ENCODE measurements at regions not wholly inside any gene's neighbourhood (a gene's known extent, or its start where the extent isn't known, plus 50 kb on each side); places are given as distances from the start of the nearest gene placed in this dataset.
A peak's percentile ranks its signal among the peaks of the same experiment; 100 is the strongest.

- TF ChIP-seq, protein P1, sequence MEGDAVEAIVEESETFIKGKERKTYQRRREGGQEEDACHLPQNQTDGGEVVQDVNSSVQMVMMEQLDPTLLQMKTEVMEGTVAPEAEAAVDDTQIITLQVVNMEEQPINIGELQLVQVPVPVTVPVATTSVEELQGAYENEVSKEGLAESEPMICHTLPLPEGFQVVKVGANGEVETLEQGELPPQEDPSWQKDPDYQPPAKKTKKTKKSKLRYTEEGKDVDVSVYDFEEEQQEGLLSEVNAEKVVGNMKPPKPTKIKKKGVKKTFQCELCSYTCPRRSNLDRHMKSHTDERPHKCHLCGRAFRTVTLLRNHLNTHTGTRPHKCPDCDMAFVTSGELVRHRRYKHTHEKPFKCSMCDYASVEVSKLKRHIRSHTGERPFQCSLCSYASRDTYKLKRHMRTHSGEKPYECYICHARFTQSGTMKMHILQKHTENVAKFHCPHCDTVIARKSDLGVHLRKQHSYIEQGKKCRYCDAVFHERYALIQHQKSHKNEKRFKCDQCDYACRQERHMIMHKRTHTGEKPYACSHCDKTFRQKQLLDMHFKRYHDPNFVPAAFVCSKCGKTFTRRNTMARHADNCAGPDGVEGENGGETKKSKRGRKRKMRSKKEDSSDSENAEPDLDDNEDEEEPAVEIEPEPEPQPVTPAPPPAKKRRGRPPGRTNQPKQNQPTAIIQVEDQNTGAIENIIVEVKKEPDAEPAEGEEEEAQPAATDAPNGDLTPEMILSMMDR (conservative IDR thresholded peaks at IDR 0.05; ENCODE audit: low read depth, low read length), result no peak
- TF ChIP-seq EZH2 (IDR thresholded peaks at IDR 0.05; ENCODE audit: borderline replicate concordance, low read depth, low read length, poor library complexity, severe bottlenecking), result no peak
- no TSS peak for BruUV-seq (replicated peaks)
- CTCF ChIA-PET, result no interaction called here
- Histone ChIP-seq H3K4me3 (ENCODE audit: low read depth, low read length, poor library complexity, severe bottlenecking) (no peak overlapping the region), H3K36me3 (ENCODE audit: insufficient read depth, low read length, poor library complexity, severe bottlenecking) (no peaks in the 10 kb centered on the region), H3K4me1 (ENCODE audit: insufficient read depth, low read length, poor library complexity, severe bottlenecking) (peaks cover 15% of the 10 kb centered on the region), H3K27me3 (replicated peaks; ENCODE audit: insufficient read depth, low read depth, low read length, poor library complexity) (no peaks in the 10 kb centered on the region), H3K9me3 (ENCODE audit: low read depth, low read length, poor library complexity, severe bottlenecking) (no peaks in the 10 kb centered on the region), H3K27ac (ENCODE audit: low read depth, low read length, poor library complexity, severe bottlenecking) (no peak overlapping the region)
- peak; percentile 33 for DNase-seq (ENCODE audit: low spot score)
- intact Hi-C loops (cut with micrococcal nuclease; ENCODE audit: unreplicated experiment), result no loop called here
- POLR2A ChIA-PET (ENCODE audit: low non-redundant PET), result no interaction called here
These were observed 305.9 kb upstream of the ADGRL4 start for GRCh38 chr1:79312438-79312837.

DNA sequence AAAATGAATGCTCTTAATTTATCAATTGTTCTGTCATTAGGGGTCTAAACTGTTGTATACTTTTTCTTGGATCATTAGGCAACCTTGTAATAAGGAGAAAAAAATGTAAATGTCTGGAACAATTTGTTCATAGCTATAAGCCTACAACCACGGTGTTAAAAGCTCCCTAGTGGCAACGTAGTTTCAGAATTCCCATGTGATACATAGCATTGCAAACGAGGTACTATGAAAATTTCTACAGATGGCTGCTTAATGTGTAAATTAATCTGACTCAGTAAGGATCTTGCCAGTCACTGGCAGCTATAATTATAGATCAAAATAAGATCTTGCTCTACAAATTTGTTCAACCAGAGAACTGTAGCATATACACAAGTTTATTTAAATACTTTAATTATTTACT, 304.1 kb upstream of the ADGRL4 start:
- Histone ChIP-seq H3K4me1 (ENCODE audit: insufficient read depth, low read length, poor library complexity, severe bottlenecking) (peaks cover 15% of the 10 kb centered on the region), H3K27ac (ENCODE audit: low read depth, low read length, poor library complexity, severe bottlenecking) (no peak overlapping the region), H3K9me3 (ENCODE audit: low read depth, low read length, poor library complexity, severe bottlenecking) (no peaks in the 10 kb centered on the region), H3K4me3 (ENCODE audit: low read depth, low read length, poor library complexity, severe bottlenecking) (no peak overlapping the region), H3K36me3 (ENCODE audit: insufficient read depth, low read length, poor library complexity, severe bottlenecking) (no peaks in the 10 kb centered on the region), H3K27me3 (replicated peaks; ENCODE audit: insufficient read depth, low read depth, low read length, poor library complexity) (no peaks in the 10 kb centered on the region)
- ChIA-PET CTCF (no interaction called here), POLR2A (ENCODE audit: low non-redundant PET) (no interaction called here)
- TF ChIP-seq, protein P1 (conservative IDR thresholded peaks at IDR 0.05; ENCODE audit: low read depth, low read length), result no peak
- TF ChIP-seq EZH2 (IDR thresholded peaks at IDR 0.05; ENCODE audit: borderline replicate concordance, low read depth, low read length, poor library complexity, severe bottlenecking), result no peak
- intact Hi-C loops (cut with micrococcal nuclease; ENCODE audit: unreplicated experiment), result no loop called here
- no TSS peak for BruUV-seq (replicated peaks)
- DNase-seq (ENCODE audit: low spot score), result peak; percentile 33

DNA sequence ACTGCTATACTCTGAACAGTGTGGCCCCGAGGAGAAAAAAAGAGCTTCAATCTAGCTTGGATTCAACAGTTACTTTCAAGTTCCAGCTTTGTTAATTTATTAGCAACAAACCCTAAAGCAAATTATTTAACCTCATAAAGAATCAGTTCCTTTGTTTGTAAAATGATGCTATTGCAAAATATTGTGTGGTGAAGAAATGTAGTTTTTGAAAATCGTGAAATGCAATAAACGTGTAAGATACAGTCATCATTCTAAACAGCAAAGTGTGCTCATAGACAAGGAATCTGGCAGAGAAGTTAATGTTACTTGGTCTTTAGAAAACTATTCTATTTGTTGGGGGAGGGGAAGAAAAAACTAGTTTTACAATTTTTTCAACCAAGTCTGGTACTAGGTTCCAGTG, 297.6 kb upstream of the ADGRL4 start:
- Histone ChIP-seq H3K27me3 (replicated peaks; ENCODE audit: insufficient read depth, low read depth, low read length, poor library complexity) (no peaks in the 10 kb centered on the region), H3K27ac (ENCODE audit: low read depth, low read length, poor library complexity, severe bottlenecking) (no peak overlapping the region), H3K9me3 (ENCODE audit: low read depth, low read length, poor library complexity, severe bottlenecking) (no peaks in the 10 kb centered on the region), H3K4me3 (ENCODE audit: low read depth, low read length, poor library complexity, severe bottlenecking) (no peak overlapping the region), H3K36me3 (ENCODE audit: insufficient read depth, low read length, poor library complexity, severe bottlenecking) (no peaks in the 10 kb centered on the region), H3K4me1 (ENCODE audit: insufficient read depth, low read length, poor library complexity, severe bottlenecking) (no peaks in the 10 kb centered on the region)
- CTCF ChIA-PET, result no interaction called here
- BruUV-seq (replicated peaks), result no TSS peak
- POLR2A ChIA-PET (ENCODE audit: low non-redundant PET), result no interaction called here
- no peak for DNase-seq (ENCODE audit: low spot score)
- intact Hi-C loops (cut with micrococcal nuclease; ENCODE audit: unreplicated experiment), result no loop called here
- TF ChIP-seq EZH2 (IDR thresholded peaks at IDR 0.05; ENCODE audit: borderline replicate concordance, low read depth, low read length, poor library complexity, severe bottlenecking), result no peak
- TF ChIP-seq, protein P1 (conservative IDR thresholded peaks at IDR 0.05; ENCODE audit: low read depth, low read length), result no peak

Measured in A673 (cell line).